ENCODE measurements at regions not wholly inside any gene's neighbourhood (a gene's known extent, or its start where the extent isn't known, plus 50 kb on each side); places are given as distances from the start of the nearest gene placed in this dataset.
A peak's percentile ranks its signal among the peaks of the same experiment; 100 is the strongest.

DNA sequence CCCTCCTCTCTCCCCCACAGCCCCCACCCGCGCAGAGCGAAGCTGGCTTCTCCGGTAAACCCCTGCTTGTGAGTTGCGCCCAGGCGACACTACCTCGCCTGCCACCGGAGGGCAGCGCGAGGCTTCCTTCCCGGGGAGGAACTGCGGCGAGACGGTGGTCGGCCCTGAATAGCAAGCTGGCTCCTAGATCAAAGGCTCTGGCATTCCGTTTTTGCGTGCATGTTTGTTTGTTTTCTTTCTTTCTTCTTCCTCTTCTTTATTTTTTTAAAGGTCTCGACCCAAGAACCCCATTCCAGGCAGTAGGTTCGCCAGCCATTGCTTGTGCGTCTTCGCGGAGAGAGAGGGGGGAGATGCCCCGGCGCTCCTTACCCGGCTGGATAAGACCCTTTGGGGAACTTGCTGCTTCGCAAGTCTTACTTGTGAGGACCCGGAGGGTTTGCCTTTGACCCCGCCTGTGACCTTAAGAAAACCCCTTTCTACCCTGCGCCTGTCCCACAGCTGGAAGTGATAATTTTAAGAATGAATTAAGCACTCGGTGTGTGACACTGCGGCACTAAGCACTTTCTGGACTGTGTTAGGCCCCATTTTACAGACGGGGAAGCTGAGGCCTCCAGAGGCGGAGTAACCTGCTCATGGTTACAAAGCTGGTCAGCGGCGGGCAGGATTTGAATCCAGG is 92.7 kb upstream of the SIRPA start:
- TF ChIP-seq, protein P1, sequence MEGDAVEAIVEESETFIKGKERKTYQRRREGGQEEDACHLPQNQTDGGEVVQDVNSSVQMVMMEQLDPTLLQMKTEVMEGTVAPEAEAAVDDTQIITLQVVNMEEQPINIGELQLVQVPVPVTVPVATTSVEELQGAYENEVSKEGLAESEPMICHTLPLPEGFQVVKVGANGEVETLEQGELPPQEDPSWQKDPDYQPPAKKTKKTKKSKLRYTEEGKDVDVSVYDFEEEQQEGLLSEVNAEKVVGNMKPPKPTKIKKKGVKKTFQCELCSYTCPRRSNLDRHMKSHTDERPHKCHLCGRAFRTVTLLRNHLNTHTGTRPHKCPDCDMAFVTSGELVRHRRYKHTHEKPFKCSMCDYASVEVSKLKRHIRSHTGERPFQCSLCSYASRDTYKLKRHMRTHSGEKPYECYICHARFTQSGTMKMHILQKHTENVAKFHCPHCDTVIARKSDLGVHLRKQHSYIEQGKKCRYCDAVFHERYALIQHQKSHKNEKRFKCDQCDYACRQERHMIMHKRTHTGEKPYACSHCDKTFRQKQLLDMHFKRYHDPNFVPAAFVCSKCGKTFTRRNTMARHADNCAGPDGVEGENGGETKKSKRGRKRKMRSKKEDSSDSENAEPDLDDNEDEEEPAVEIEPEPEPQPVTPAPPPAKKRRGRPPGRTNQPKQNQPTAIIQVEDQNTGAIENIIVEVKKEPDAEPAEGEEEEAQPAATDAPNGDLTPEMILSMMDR (IDR thresholded peaks at IDR 0.05; ENCODE audit: extremely low read depth in 1 of 2, insufficient read depth in 1 of 2, low read depth in 1 of 2, low read length in 2 of 2) = peak; percentile 64 to 84
- no peak for TF ChIP-seq EZH2 (IDR thresholded peaks at IDR 0.05; ENCODE audit: borderline replicate concordance, low read depth, low read length, severe bottlenecking)
- no peaks in the 10 kb centered on the region for H3K36me3 ChIP-seq (ENCODE audit: control insufficient read depth in 2 of 2, extremely low read depth in 1 of 2, insufficient read depth in 2 of 2, low read length in 2 of 2)
- H3K27ac ChIP-seq (ENCODE audit: insufficient read depth, low read depth, low read length) = peak overlapping the region; percentile 42
- dilution Hi-C loops (cut with MboI; ENCODE audit: extremely low pct_ligation_motif_present, low sequenced_read_pairs) = no loop called here
- intact Hi-C loops (cut with micrococcal nuclease) = loop anchor here (1.0 to 5.0 kb wide), 8 partner anchors 11 to 370 kb away; partner anchors contain the start of genes SIRPA and STK35
- FAIRE-seq (peak; percentile 92), DNase-seq (ENCODE audit: low read depth, low spot score) (peak; percentile 76)
- peaks cover 13% of the 10 kb centered on the region for H3K4me1 ChIP-seq (ENCODE audit: control insufficient read depth, extremely low read depth, insufficient read depth, low read length)
- no peaks in the 10 kb centered on the region for H3K9me1 ChIP-seq (replicated peaks; ENCODE audit: control insufficient read depth, extremely low read depth, insufficient read depth, low read length)
- CTCF ChIA-PET = interaction anchor here (0.6 to 4.8 kb wide), 59 partner anchors 10 to 371 kb away, joined by 3 to 48 read pairs (median 5); partner anchors contain the start of gene NSFL1C
- BruUV-seq (replicated peaks) = TSS peak; percentile 36
- H3K4me2 ChIP-seq (ENCODE audit: insufficient read depth, low read length) = peak overlapping the region; percentile 88
- no peaks in the 10 kb centered on the region for H3K9me3 ChIP-seq (replicated peaks; ENCODE audit: control insufficient read depth, insufficient read depth, low read length)
- no peaks in the 10 kb centered on the region for H3K79me2 ChIP-seq (ENCODE audit: control insufficient read depth, insufficient read depth, low read length)
- H3K9ac ChIP-seq (replicated peaks; ENCODE audit: extremely low read depth, insufficient read depth, low read length) = peak overlapping the region; percentile 70
- H4K20me1 ChIP-seq (replicated peaks; ENCODE audit: control insufficient read depth, extremely low read depth, insufficient read depth, low read length) = no peaks in the 10 kb centered on the region
- H3K27me3 ChIP-seq (ENCODE audit: control insufficient read depth in 2 of 2, insufficient read depth in 2 of 2, low read length in 2 of 2) = peaks cover 3 to 5% of the 10 kb centered on the region in 2 experiments
- H2AFZ ChIP-seq (ENCODE audit: low read depth, low read length) = peak overlapping the region; percentile 92
- peak overlapping the region; percentile 49 to 66 (median 56) for H3K4me3 ChIP-seq (replicated peaks in 1 of 3; ENCODE audit: insufficient read depth in 1 of 3, low read depth in 1 of 3, low read length in 3 of 3)
- POLR2A ChIA-PET = interaction anchor here (0.7 kb wide), 1 partner anchor 22 kb away, joined by 3 read pairs; no protein-coding TSS in a partner anchor

DNA sequence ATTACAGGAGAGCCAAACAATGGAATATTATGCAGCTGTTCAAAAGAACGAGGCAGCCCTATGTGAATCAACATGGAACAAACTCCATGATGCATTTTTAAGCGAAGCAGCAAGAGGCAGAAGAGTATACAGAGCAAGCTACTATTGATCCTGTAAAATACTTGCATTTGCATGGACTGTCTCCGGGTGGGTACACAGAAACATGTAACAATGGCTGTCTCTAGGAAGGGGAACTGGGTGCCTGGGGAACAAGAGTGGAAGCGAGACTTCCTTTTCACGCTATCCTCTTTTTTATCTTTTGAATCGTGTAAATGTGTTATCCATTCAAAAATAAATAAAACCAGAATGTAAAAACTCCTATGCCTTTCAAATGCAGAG is 93.3 kb upstream of the SIRPA start:
- no peaks in the 10 kb centered on the region for H3K36me3 ChIP-seq (ENCODE audit: control insufficient read depth in 2 of 2, extremely low read depth in 1 of 2, insufficient read depth in 2 of 2, low read length in 2 of 2)
- TF ChIP-seq MYC (IDR thresholded peaks at IDR 0.05; ENCODE audit: low read depth, low read length) (no peak), JUN (IDR thresholded peaks at IDR 0.05; ENCODE audit: borderline replicate concordance, insufficient read depth, insufficient read length, low read depth) (no peak), GATA2 (IDR thresholded peaks at IDR 0.05; ENCODE audit: insufficient read depth, insufficient read length, low read depth, low read length) (no peak), EZH2 (IDR thresholded peaks at IDR 0.05; ENCODE audit: borderline replicate concordance, low read depth, low read length, severe bottlenecking) (peak; percentile 34), FOS (IDR thresholded peaks at IDR 0.05; ENCODE audit: borderline replicate concordance, insufficient read depth, low read length) (no peak)
- TF ChIP-seq, protein P1 (IDR thresholded peaks at IDR 0.05; ENCODE audit: extremely low read depth in 1 of 2, insufficient read depth in 1 of 2, low read depth in 1 of 2, low read length in 2 of 2) = no peak
- TF ChIP-seq, protein P2, sequence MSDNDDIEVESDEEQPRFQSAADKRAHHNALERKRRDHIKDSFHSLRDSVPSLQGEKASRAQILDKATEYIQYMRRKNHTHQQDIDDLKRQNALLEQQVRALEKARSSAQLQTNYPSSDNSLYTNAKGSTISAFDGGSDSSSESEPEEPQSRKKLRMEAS (IDR thresholded peaks at IDR 0.05; ENCODE audit: insufficient read depth, insufficient read length) = no peak
- H3K27me3 ChIP-seq (ENCODE audit: control insufficient read depth in 2 of 2, insufficient read depth in 2 of 2, low read length in 2 of 2) = peaks cover 3 to 5% of the 10 kb centered on the region in 2 experiments
- intact Hi-C loops (cut with micrococcal nuclease) = loop anchor here (1.0 to 5.0 kb wide), 7 partner anchors 23 to 370 kb away; partner anchors contain the start of genes SIRPA and STK35
- no TSS peak for BruUV-seq (replicated peaks)
- dilution Hi-C loops (cut with MboI; ENCODE audit: extremely low pct_ligation_motif_present, low sequenced_read_pairs) = no loop called here
- DNase-seq (ENCODE audit: low read depth, low spot score) = no peak
- no peaks in the 10 kb centered on the region for H3K9me3 ChIP-seq (replicated peaks; ENCODE audit: control insufficient read depth, insufficient read depth, low read length)
- FAIRE-seq = no peak
- no peaks in the 10 kb centered on the region for H3K79me2 ChIP-seq (ENCODE audit: control insufficient read depth, insufficient read depth, low read length)
- no peak overlapping the region for H3K9ac ChIP-seq (replicated peaks; ENCODE audit: extremely low read depth, insufficient read depth, low read length)
- no peak overlapping the region for H3K4me3 ChIP-seq (replicated peaks in 1 of 3; ENCODE audit: insufficient read depth in 1 of 3, low read depth in 1 of 3, low read length in 3 of 3)
- ChIA-PET POLR2A (no interaction called here), CTCF (interaction anchor here (0.8 to 4.8 kb wide), 57 partner anchors 10 to 371 kb away, joined by 3 to 48 read pairs (median 5); partner anchors contain the start of gene NSFL1C)
- no peak overlapping the region for H2AFZ ChIP-seq (ENCODE audit: low read depth, low read length)
- H3K27ac ChIP-seq (ENCODE audit: insufficient read depth, low read depth, low read length) = no peak overlapping the region
- H3K9me1 ChIP-seq (replicated peaks; ENCODE audit: control insufficient read depth, extremely low read depth, insufficient read depth, low read length) = no peaks in the 10 kb centered on the region
- H4K20me1 ChIP-seq (replicated peaks; ENCODE audit: control insufficient read depth, extremely low read depth, insufficient read depth, low read length) = no peaks in the 10 kb centered on the region
- H3K4me1 ChIP-seq (ENCODE audit: control insufficient read depth, extremely low read depth, insufficient read depth, low read length) = peaks cover 13% of the 10 kb centered on the region
- H3K4me2 ChIP-seq (ENCODE audit: insufficient read depth, low read length) = peak overlapping the region; percentile 88

Measured in endothelial cell of umbilical vein (primary cell).